Eye (tissue), 1 donor: ENCODE measurements at regions not wholly inside any gene's neighbourhood (a gene's known extent, or its start where the extent isn't known, plus 50 kb on each side); places are given as distances from the start of the nearest gene placed in this dataset.
"Not testable (repeated sequence)": the region's sequence is repeated elsewhere in the genome, so short reads cannot be mapped to it uniquely, and the experiment has no call there.

Source experiments
- DNase-seq: peaks from one replicate; pipeline ENCODE4 v3.0.0-alpha.2; 2015

- no peak for DNase-seq
Observed at GRCh38 chr6:155882527-155883333, 427.1 kb upstream of the NOX3 start.

DNA sequence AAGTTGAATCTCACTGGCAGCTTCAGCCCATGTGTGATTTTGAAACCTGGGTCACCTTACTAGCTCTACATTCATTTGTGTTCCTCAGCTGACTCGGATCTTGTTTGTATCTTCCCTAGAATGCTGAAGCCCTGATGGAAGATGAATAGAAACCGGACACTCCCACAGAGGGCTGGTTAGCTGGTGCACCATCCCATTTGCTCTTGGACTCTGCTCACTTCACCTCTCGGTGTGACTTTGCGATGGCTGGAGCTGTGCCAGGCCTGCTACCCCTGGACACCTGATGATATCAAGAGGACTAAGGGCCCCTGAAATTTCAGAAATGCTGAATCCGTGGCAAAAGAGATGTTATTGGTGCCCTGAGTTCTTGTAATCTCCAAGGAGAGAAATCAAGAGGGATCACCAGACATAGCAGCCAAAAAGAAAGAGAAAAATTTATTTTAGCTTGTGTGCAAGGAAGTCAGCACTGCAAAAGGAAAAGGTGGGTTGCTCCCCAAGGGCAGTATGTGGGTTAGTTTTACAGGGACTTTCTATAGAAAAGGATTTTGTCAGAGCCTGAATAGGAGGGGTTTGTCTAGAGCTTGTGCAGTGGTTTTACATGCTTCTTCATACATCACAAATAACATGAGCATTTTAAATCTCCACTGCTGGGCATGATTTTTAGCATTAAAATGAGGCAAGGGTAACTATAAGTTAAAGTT, 426.3 kb upstream of the NOX3 start:
- no peak for DNase-seq

DNA sequence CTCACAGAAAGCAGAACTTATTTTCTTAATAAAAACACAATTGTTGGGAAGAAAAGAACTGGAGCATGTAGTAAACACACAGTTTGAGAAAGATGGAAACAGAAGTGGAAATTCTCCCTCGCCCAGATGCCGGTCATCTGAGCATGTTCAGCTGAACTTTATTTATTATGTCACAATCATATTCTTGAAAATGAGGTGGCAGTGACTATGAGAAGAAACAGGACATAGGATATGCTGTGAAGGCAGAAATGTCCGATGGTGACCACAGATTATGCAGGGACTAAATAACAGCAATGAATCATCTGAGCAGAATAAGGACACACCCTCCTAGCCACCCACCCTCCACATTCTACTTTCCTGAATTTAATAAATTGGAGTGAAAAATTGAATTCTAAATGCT, 425.3 kb upstream of the NOX3 start:
- DNase-seq, result no peak

DNA sequence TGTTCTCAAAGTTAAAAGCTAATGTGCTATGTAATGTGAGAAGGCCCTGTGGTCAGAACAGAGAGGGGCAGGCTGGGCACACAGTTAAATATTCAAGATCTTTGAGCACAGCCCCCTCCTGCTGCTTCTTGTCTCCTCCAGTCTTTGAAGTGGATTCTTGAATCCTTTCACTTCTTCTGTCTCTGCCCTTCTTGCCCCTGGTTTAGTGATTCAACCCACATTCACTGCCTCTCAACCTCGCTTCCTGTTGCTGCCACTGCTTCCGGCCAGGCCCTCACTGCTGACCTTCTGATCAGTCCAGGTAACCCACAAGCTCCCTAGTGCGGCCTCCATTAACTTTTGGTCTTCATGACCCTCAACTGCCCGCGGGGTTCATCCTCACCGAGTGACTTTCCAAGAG, 417.3 kb upstream of the NOX3 start:
- no peak for DNase-seq

DNA sequence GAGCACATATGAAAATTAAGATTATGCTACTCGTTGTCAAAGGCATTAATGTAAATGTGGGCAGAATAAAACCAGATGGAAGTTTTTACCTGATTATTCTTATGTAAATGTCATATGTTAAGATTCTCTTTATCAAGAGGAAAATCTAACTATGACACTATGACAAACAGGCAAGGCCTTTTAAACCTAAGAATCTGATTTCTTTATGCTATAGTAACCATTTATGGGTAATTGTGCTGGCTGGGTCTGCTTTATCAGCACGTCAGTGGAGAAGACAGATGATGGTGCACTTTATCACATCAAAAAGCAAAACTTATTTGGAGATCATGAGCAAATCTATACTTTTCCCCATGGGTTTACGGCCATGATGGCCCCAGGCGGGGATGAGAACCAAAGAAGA, 412.0 kb upstream of the NOX3 start:
- no peak for DNase-seq

GRCh38 chr6:155866676-155867390, 411.2 kb upstream of the NOX3 start:
- not testable (repeated sequence) for DNase-seq

DNA sequence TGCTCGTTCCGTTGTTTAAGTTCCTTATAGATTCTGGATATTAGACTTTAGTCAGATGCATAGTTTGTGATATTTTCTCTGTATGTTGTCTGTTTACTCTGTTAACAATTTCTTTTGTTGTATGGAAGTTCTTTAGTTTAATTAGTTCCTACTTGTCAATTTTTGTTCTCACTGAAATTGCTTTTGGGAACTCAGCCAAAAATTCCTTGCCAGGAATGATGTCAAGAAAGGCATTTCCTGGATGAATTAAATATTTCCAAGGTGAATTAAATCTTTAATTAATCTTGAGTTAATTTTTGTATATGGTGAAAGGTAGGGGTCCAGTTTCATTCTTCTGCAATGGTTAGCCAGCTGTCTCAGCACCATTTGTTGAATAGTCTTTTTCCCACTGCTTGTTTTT, 406.2 kb upstream of the NOX3 start:
- DNase-seq, result no peak

GRCh38 chr6:155858906-155859305, 403.3 kb upstream of the NOX3 start:
- DNase-seq, result not testable (repeated sequence)

DNA sequence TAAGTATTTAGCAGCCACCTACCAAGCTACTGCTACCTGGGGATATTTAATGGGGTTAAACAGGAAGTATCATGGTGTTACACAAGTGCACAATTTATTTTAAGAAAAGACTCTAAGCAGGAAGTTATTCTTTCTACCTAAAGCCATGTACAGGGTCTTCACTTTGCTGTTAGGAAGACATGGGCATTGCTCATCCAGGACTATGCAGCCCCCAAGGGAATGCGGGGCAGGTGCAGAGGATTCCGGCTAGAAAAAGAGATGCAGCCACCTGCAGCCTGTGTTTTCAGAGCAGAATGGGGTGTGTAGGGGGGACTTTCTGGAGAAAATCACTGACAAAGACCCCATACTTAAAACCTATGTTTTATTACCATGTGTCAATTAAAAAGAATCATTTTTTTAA, 399.1 kb upstream of the NOX3 start:
- no peak for DNase-seq

- no peak for DNase-seq
Observed at GRCh38 chr6:155853011-155853410, 397.4 kb upstream of the NOX3 start.

- DNase-seq, result no peak
Observed at GRCh38 chr6:155850408-155850841, 394.8 kb upstream of the NOX3 start.

GRCh38 chr6:155847711-155848110, 392.1 kb upstream of the NOX3 start:
- DNase-seq, result no peak

DNA sequence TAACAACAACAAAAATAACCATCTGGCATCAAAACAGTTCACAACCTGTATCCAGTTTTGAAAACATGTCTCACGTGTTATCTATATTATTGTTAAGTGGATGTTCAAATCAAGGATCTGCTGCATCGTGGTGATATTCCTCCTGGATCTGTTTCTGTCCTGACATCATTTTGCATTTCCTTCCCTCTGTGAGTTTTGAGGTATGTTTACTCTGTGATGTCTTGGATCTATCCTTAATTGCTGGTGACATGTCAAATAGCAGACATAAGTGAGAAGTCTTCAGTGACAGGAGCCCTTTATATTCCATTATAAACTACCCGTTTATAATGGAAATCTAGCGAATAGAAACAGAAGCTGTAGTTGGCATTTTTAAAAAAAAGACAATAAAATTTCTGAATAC, 381.8 kb upstream of the NOX3 start:
- peak; percentile 16 for DNase-seq

DNA sequence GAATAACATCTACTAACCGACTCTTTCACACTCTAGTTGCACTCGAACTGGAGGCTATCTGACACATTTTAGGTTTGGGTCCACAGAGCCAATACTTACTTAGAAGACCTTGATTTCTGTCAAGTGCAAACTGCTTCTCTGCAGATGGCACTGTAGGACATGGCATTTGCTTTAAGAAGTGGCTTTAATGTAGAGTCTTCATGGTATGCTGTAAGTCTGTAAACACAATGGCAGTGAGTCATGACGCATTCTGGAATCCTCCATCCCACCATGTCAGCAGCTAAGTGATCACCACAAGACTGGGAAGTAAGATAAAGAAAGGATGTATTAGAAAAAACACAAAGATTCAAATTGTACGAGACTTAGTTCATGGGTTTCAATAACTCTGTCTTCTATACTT, 377.0 kb upstream of the NOX3 start:
- DNase-seq, result no peak

- DNase-seq, result no peak
Observed at GRCh38 chr6:155830531-155830930, 374.9 kb upstream of the NOX3 start.

DNA sequence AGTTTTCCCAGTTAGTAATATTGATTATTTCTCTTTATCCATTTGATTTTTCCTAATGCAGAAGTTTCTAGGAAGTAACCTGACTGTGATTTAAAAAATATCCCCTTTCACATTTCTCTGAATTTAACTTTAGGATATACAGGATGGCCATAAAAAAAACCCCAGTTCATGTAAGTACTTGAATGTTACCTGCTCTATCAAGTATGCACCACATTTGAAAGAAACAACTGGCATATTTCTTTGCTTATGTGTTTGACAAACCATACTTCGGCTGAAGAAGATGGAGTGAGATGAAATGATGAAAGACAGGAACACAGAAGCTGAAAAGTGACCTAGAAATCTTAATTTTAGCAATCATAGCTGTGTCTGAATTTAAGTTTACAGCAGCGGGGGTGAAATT, 374.0 kb upstream of the NOX3 start:
- DNase-seq, result no peak

- no peak for DNase-seq
Observed at GRCh38 chr6:155828989-155829388, 373.4 kb upstream of the NOX3 start.

DNA sequence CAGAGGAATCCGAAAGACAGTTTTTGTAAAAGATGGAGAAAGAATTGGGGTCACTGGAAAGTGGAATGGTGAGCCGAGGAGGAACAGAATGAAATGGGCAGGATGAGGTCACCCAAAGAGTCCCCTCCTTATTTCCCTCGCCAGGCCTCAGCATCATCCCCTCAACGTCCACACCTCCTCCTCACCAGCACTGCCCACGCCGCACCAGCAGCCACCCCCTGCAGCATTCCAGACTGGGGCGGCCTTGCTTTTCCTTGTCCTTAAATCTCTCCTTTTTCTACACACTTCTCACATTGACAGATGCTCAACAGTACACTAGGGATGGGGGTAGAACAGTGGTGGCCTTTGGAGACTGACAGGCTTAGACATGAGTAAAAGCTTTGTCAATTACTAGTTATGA, 363.1 kb upstream of the NOX3 start:
- DNase-seq, result no peak

GRCh38 chr6:155813548-155813947, 357.9 kb upstream of the NOX3 start:
- no peak for DNase-seq

DNA sequence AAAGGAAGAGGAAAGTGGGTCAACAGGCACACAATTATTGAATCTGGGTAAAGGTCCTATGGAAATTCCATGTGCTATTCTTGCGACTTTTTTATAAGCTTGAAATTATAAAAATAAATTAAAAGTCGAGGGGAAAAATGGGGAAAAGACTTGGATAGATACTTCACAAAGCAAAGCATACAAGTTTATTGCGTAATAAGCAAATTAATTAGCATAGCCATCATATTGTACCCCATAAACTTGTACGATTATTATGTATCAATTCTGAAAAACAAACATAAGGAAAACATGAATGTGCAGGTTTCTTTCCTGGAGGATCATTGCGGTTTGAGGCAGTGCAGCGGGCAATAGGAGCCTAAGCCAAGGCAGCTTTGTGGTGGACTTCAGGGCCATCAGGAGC, 351.6 kb upstream of the NOX3 start:
- DNase-seq, result no peak

- no peak for DNase-seq
Observed at GRCh38 chr6:155801046-155801445, 345.4 kb upstream of the NOX3 start.

DNA sequence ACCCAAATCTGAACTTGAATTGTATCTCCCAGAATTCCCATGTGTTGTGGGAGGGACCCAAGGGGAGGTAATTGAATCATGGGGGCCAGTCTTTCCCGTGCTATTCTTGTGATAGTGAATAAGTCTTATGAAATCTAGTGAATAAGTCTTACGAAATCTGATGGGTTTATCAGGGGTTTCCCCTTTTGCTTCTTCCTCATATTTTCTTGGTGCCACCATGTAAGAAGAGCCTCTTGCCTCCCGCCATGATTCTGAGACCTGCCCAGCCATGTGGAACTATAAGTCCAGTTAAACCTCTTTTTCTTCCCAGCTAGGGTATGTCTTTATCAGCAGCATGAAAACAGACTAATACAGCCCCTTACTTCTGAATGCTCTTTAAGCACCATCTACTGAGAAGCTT, 343.2 kb upstream of the NOX3 start:
- DNase-seq, result not testable (repeated sequence)

- no peak for DNase-seq
Observed at GRCh38 chr6:155795173-155795796, 339.6 kb upstream of the NOX3 start.
